Chondrocyte (in vitro differentiated cells): ENCODE measurements at regions not wholly inside any gene's neighbourhood (a gene's known extent, or its start where the extent isn't known, plus 50 kb on each side); places are given as distances from the start of the nearest gene placed in this dataset.

ENCODE experiments used
- DNase-seq: peaks from one replicate; pipeline ENCODE4 v3.0.0; 2021; ENCODE audit warnings: mixed read lengths, low spot score
- H3K27ac Mint-ChIP-seq: one replicate; pipeline ENCODE4 v1.8.0; 2021; ENCODE audit warnings: mild to moderate bottlenecking, moderate library complexity, mixed read lengths; ENCODE audit not compliant: unreplicated experiment
- H3K27me3 Mint-ChIP-seq: 2 replicates; pipeline ENCODE4 v1.8.0; 2021; ENCODE audit warnings: low read depth, mixed read lengths
- H3K36me3 Mint-ChIP-seq: 2 replicates; pipeline ENCODE4 v1.8.0; 2021; ENCODE audit warnings: low read depth, mixed read lengths
- H3K4me1 Mint-ChIP-seq: 2 replicates; pipeline ENCODE4 v1.8.0; 2021; ENCODE audit warnings: low read depth, mild to moderate bottlenecking, mixed read lengths
- H3K4me3 Mint-ChIP-seq: one replicate; pipeline ENCODE4 v1.8.0; 2021; ENCODE audit warnings: mild to moderate bottlenecking, moderate library complexity, mixed read lengths; ENCODE audit not compliant: unreplicated experiment
- H3K9me3 Mint-ChIP-seq: 2 replicates; pipeline ENCODE4 v1.8.0; 2021; ENCODE audit warnings: low read depth, mixed read lengths
- CTCF ChIP-seq: fragments of 200-600 bp; sonication (generic); IDR thresholded peaks from 2 replicates; pipeline ENCODE4 v1.5.0; 2021; ENCODE audit warnings: antibody characterized with exemption, mild to moderate bottlenecking, moderate library complexity

- H3K9me3 Mint-ChIP-seq = no peaks in the 10 kb centered on the region
- H3K27ac Mint-ChIP-seq = no peak overlapping the region
- TF ChIP-seq CTCF = no peak
- H3K27me3 Mint-ChIP-seq = peaks cover 8% of the 10 kb centered on the region
- H3K4me3 Mint-ChIP-seq = no peak overlapping the region
- DNase-seq = no peak
- H3K36me3 Mint-ChIP-seq = no peaks in the 10 kb centered on the region
- no peaks in the 10 kb centered on the region for H3K4me1 Mint-ChIP-seq
Observed at GRCh38 chr7:156152390-156152789, 340.1 kb upstream of the SHH start.

GRCh38 chr7:156151658-156152057 is 339.4 kb upstream of the SHH start:
- Mint-ChIP-seq H3K9me3 (no peaks in the 10 kb centered on the region), H3K27me3 (peaks cover 8% of the 10 kb centered on the region), H3K27ac (no peak overlapping the region), H3K4me1 (no peaks in the 10 kb centered on the region), H3K36me3 (no peaks in the 10 kb centered on the region), H3K4me3 (no peak overlapping the region)
- no peak for TF ChIP-seq CTCF
- no peak for DNase-seq

GRCh38 chr7:156151078-156151477 is 338.8 kb upstream of the SHH start:
- Mint-ChIP-seq H3K27me3 (peaks cover 9% of the 10 kb centered on the region), H3K4me3 (no peak overlapping the region), H3K36me3 (no peaks in the 10 kb centered on the region), H3K4me1 (no peaks in the 10 kb centered on the region), H3K9me3 (no peaks in the 10 kb centered on the region), H3K27ac (no peak overlapping the region)
- TF ChIP-seq CTCF = no peak
- no peak for DNase-seq

GRCh38 chr7:156148995-156149394 is 336.7 kb upstream of the SHH start:
- Mint-ChIP-seq H3K4me1 (no peaks in the 10 kb centered on the region), H3K27ac (no peak overlapping the region), H3K9me3 (no peaks in the 10 kb centered on the region), H3K27me3 (peaks cover 12% of the 10 kb centered on the region), H3K36me3 (no peaks in the 10 kb centered on the region), H3K4me3 (no peak overlapping the region)
- no peak for TF ChIP-seq CTCF
- DNase-seq = no peak

- DNase-seq = no peak
- Mint-ChIP-seq H3K27ac (no peak overlapping the region), H3K36me3 (no peaks in the 10 kb centered on the region), H3K4me3 (no peak overlapping the region), H3K4me1 (no peaks in the 10 kb centered on the region), H3K27me3 (peaks cover 12% of the 10 kb centered on the region), H3K9me3 (no peaks in the 10 kb centered on the region)
- no peak for TF ChIP-seq CTCF
Observed at GRCh38 chr7:156148547-156148946, 336.3 kb upstream of the SHH start.
